ENCODE measurements at regions not wholly inside any gene's neighbourhood (a gene's known extent, or its start where the extent isn't known, plus 50 kb on each side); places are given as distances from the start of the nearest gene placed in this dataset.
A peak's percentile ranks its signal among the peaks of the same experiment; 100 is the strongest.

DNA sequence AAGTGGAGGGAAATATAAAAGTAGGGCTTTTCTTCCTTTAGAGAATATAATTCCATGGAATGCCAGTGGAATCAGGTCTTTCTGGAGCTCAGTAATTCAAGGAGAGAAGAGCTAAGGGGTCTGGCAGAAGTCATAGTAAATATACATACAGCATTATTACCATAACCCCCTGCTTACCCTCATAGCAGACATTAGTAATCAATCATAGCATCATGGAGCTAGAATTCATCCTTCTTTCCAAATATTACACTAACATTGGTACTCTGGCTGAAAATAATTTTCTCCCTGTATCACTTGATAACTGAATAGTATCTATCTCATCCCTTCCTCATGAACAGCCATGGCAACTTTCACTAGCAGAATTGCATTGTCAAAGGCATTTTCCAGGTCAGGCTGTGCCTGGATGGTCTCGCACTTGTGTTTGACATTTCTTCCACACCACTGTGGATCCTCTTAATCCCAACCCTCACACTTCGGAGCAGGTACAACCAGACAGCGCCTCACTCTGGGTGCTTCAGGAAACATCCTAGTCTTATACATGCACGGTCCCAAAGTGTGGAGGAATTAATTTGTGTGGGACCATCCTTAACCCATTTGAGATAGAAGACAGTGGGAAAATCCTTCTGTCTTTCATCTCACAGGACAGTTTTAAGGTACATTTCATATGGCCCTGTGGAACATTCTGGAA lies 84.2 kb upstream of the SEC11C start:
- TF ChIP-seq, protein P1, sequence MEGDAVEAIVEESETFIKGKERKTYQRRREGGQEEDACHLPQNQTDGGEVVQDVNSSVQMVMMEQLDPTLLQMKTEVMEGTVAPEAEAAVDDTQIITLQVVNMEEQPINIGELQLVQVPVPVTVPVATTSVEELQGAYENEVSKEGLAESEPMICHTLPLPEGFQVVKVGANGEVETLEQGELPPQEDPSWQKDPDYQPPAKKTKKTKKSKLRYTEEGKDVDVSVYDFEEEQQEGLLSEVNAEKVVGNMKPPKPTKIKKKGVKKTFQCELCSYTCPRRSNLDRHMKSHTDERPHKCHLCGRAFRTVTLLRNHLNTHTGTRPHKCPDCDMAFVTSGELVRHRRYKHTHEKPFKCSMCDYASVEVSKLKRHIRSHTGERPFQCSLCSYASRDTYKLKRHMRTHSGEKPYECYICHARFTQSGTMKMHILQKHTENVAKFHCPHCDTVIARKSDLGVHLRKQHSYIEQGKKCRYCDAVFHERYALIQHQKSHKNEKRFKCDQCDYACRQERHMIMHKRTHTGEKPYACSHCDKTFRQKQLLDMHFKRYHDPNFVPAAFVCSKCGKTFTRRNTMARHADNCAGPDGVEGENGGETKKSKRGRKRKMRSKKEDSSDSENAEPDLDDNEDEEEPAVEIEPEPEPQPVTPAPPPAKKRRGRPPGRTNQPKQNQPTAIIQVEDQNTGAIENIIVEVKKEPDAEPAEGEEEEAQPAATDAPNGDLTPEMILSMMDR (IDR thresholded peaks at IDR 0.05), result peak; percentile 26; the same call in 1 of the 2 replicates

DNA sequence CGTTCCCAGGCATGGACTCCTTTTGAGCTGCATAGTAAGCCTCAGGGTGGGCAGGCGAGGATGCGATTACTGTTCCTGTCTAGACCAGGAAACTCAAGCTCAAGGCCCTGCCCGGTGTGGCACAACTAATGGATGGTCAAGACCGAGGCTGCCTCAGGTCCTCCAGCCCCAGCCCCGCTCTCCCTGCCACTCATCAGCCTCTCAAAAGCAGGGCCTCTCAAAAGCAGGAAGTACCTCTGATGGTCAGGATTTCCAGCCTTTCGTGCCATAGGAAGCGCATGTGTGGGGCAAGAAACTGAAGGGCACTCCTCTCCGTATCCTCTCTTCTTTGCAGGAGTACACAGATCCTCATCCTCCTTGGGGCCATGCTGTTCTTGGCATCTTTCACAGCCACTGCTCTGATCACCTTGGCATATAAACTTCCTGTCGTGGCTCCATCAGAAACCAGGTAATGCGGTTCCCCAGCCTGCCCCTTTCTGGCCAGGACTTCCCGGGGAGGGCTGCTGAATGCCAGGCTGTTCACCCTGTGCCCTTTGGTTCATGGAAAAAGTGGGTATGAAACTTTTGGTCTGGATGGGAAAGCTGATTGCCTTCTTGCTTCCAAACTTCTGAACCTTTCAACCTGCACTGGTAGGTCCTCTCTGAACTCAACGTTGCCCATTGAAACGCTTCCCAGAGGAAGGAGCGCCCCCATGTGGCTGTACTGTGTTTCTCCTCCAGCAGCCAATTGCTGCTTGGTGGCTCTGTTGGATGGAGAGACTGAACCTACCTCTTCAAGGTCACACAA lies 82.8 kb upstream of the SEC11C start:
- TF ChIP-seq, protein P1 (IDR thresholded peaks at IDR 0.05), result peak; percentile 73

DNA sequence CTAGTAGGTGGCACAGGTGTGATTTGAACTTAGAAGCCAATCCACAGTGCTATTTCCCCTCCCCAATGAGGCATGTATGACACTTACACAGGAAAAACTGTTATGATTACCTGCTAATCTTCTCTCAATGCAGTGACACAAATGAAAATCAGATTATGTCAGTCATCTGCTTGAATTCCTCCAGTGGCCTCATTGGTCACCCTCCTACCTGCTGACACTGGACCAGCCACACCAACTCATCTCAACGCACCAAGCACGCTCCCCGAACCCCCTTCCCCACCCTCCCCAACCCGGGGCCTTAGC lies 82.2 kb upstream of the SEC11C start:
- TF ChIP-seq, protein P1 (IDR thresholded peaks at IDR 0.05), result no peak

DNA sequence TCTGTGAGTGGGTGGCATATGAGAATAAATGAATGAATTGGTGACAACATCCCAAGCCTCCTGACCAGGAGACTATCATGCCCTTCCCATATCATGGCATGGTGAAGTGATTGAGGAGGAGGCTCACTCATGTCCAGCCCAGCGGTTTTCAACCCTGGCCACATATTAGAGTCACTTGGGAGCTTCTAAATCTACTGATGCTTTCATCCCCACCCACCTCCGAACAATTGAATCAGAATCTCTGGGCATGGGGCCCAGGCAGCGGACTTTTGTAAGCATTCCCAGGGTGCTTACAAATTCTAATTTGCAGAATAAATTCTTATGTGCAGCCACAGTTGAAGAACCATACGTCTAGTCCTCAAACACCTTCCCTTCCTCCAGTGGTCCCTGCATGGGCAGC lies 81.7 kb upstream of the SEC11C start:
- TF ChIP-seq, protein P1 (IDR thresholded peaks at IDR 0.05), result no peak

DNA sequence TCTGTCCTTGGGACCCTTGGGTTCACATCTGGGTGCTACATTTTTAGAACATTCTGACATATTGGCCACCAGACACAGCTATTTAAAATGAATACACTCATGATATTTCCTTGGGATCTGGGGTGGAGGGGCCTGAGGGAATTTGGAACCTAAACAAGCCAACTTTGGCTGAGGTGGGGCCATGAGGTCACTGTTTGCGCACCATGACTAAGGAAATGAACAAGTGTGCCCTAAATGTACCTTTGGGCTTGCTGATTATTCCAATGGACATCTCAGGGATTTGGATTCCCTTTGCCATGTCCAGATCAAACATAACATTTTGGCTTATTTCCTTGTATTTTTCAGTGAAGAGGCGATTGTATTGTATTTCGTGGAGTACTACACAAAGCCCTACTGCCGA lies 80.5 kb upstream of the SEC11C start:
- TF ChIP-seq, protein P1 (IDR thresholded peaks at IDR 0.05), result no peak

DNA sequence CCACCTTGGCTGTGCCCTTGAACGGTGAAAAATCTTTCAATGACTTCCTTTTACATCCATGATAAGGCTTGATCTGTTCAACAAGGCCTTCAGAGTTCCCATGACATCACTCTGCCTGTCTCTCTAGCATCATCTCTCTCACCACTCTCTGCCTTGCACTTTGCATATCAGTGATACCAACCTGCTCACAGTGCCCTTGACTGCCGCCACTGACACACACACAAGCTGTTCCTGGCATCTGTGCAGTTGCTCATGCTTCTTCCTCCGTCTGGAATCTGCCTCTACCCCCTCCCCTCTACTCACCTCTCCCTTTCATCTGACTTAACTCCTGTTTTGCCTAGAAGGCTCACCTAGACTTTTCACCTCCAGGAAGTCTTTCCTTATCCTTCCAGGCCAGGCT lies 79.1 kb upstream of the SEC11C start:
- TF ChIP-seq, protein P1 (IDR thresholded peaks at IDR 0.05), result no peak

DNA sequence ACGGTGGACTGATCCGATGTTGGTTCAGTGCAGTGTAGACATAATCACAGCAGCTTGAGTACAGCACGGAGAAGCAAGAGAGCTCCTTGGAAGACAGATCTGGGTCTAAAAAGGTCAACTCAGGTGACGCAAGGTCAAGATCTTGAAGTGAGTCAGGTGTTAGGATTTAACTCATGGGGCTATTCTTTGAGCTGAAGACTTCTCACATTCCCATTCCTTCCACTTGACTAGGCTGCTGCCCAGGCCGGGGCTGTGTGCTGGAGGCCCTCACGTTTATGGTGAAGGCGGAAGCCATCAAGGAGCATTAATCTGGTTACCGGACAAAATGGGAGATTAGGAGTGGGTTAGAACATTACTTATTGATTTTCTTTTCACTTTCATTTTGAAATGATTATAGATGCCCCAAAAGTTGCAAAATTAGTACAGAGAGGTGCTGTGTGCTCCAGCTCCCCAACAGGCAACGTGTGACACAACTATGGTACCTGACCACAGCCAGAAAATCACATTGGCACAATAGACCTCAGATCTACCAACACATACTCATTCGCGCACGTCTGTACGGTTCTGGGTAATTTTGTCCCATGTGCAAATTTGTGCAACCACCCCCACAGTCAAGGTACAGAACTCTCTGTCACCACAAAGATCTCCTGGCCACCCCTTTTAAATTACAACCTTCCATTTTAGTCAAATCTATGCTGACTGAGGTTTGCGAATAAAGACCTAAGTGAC lies 77.6 kb upstream of the SEC11C start:
- TF ChIP-seq, protein P1 (IDR thresholded peaks at IDR 0.05), result no peak

Measured in LNCAP (cell line).